ENCODE measurements at regions not wholly inside any gene's neighbourhood (a gene's known extent, or its start where the extent isn't known, plus 50 kb on each side); places are given as distances from the start of the nearest gene placed in this dataset.

- TF ChIP-seq CTCF (IDR thresholded peaks at IDR 0.05; ENCODE audit: extremely low read depth in 1 of 2, insufficient read depth in 1 of 2, low read depth in 1 of 2, low read length in 2 of 2) (no peak), MYC (IDR thresholded peaks at IDR 0.05; ENCODE audit: low read depth, low read length) (no peak), POLR2A (IDR thresholded peaks at IDR 0.05; ENCODE audit: low read depth, low read length) (no peak)
Observed at GRCh38 chr17:13437966-13438779, 163.6 kb downstream of the HS3ST3A1 start.

All from endothelial cell of umbilical vein (primary cell).